Neural crest cell (in vitro differentiated cells): ENCODE measurements at regions not wholly inside any gene's neighbourhood (a gene's known extent, or its start where the extent isn't known, plus 50 kb on each side); places are given as distances from the start of the nearest gene placed in this dataset.

ENCODE experiments used
- DNase-seq: peaks from one replicate; pipeline ENCODE4 v3.0.0; 2021; ENCODE audit warnings: low read depth, mixed read lengths, low spot score
- H3K27ac Mint-ChIP-seq: one replicate; pipeline ENCODE4 v1.8.0; 2021; ENCODE audit warnings: mild to moderate bottlenecking, mixed read lengths; ENCODE audit not compliant: unreplicated experiment
- H3K27me3 Mint-ChIP-seq: 2 replicates; pipeline ENCODE4 v1.8.0; 2021; ENCODE audit warnings: low read depth, mild to moderate bottlenecking, mixed read lengths
- H3K36me3 Mint-ChIP-seq: 2 replicates; pipeline ENCODE4 v1.8.0; 2021; ENCODE audit warnings: low read depth, mild to moderate bottlenecking, mixed read lengths
- H3K4me1 Mint-ChIP-seq: 2 replicates; pipeline ENCODE4 v1.8.0; 2021; ENCODE audit warnings: mixed read lengths
- H3K4me3 Mint-ChIP-seq: one replicate; pipeline ENCODE4 v1.8.0; 2021; ENCODE audit warnings: mild to moderate bottlenecking, mixed read lengths
- H3K9me3 Mint-ChIP-seq: 2 replicates; pipeline ENCODE4 v1.8.0; 2021; ENCODE audit warnings: mixed read lengths
- TF ChIP-seq, protein P1 (sequence below): fragments of 200-600 bp; sonication (generic); conservative IDR thresholded peaks from 2 replicates; pipeline ENCODE4 v1.5.0; 2021; ENCODE audit warnings: antibody characterized with exemption, mild to moderate bottlenecking

DNA sequence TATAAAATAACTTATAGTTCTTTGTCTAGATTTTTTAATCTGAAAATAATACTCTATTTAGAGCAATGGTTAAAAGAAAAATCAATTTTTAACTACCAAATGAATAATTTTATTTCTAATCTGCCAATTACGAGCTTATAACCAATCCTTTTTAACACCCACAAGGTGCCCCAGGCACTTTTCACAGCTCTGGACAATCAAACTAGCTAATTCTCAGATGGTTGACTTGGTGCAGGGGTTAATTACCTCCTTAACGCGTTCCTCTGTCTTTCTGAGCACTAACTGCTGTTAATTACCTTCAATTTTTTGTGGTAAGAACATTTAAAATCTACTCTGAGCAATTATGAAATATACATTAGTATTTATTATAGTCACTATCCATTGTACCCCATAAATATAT, 109.6 kb upstream of the PJA2 start:
- peaks cover 5% of the 10 kb centered on the region for H3K9me3 Mint-ChIP-seq
- no peaks in the 10 kb centered on the region for H3K4me1 Mint-ChIP-seq
- DNase-seq: no peak
- H3K4me3 Mint-ChIP-seq: no peak overlapping the region
- H3K27me3 Mint-ChIP-seq: no peaks in the 10 kb centered on the region
- no peak overlapping the region for H3K27ac Mint-ChIP-seq
- TF ChIP-seq, protein P1, sequence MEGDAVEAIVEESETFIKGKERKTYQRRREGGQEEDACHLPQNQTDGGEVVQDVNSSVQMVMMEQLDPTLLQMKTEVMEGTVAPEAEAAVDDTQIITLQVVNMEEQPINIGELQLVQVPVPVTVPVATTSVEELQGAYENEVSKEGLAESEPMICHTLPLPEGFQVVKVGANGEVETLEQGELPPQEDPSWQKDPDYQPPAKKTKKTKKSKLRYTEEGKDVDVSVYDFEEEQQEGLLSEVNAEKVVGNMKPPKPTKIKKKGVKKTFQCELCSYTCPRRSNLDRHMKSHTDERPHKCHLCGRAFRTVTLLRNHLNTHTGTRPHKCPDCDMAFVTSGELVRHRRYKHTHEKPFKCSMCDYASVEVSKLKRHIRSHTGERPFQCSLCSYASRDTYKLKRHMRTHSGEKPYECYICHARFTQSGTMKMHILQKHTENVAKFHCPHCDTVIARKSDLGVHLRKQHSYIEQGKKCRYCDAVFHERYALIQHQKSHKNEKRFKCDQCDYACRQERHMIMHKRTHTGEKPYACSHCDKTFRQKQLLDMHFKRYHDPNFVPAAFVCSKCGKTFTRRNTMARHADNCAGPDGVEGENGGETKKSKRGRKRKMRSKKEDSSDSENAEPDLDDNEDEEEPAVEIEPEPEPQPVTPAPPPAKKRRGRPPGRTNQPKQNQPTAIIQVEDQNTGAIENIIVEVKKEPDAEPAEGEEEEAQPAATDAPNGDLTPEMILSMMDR: no peak
- H3K36me3 Mint-ChIP-seq: no peaks in the 10 kb centered on the region

DNA sequence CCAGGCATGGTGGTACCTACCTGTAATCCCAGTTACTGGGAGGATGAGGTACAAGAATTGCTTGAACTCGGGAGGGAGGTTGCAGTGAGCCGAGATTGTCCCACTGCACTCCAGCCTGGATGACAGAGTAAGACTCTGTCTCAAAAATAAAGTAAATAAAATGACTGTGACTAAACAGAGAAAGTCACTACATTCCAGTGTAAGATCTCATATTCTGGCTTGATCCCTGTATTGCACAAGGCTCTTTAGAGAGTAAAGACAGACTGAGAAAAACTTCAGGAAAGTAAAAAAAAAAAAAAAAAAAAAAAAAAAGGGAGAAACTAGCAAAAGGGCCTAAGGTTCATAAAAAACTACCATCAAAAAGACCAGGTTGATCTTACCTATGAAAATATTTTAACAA, 106.6 kb upstream of the PJA2 start:
- no peaks in the 10 kb centered on the region for H3K4me1 Mint-ChIP-seq
- H3K9me3 Mint-ChIP-seq: peaks cover 5% of the 10 kb centered on the region
- H3K27me3 Mint-ChIP-seq: no peaks in the 10 kb centered on the region
- DNase-seq: no peak
- no peaks in the 10 kb centered on the region for H3K36me3 Mint-ChIP-seq
- TF ChIP-seq, protein P1: no peak
- no peak overlapping the region for H3K27ac Mint-ChIP-seq
- no peak overlapping the region for H3K4me3 Mint-ChIP-seq

DNA sequence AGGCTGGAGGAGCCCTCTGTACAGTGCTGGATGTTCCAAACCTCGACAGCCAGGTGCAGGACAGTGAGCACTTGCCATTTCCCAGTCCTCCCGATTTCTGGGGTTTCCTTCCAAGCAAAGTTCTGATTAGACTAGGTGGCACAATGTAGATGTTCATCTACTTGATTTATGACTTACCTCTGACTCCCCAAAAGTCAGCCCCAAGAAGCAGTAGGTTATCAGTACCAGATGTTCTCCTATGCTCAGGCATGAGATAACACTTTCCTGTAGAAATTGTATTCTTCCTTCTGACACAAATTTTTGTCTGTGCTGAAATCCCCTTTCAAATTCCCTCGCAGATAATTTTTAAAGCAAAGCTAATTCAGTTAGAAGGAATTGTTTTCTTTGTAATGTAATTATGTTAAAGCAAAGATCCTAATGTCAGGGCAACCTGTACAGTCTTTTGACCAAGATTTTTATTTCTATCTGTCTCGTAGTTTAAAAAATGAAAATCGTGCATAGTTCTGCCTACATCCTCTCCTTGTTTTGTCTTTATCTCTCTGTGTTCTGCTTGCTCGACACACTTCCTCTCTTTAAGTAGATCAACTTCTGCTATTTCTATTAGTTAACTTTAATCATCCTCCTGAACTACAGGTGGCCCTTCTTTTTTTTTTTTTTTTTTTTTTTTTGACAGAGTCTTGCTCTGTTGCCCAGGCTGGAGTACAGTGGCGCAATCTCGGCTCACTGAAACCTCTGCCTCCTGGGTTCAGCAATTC, 102.4 kb upstream of the PJA2 start:
- no peaks in the 10 kb centered on the region for H3K27me3 Mint-ChIP-seq

DNA sequence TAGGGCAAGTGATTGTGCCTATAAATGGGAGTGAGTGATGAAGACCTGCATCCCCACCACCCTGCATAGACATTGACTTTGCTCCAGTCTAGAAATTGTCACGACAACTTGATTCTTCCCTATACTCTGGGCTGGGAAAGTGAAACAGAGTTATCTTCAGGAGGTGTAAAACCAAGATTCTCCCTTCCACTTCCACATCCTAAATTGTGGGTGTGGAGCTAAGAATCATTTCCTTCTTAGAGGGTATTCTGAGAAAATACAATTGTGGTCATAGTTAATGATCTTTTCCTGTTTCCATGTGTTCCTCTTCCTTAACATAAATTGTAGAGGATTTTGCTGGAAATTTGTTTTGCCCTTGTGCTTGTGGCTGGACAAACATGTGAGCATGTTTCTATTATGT, 96.8 kb upstream of the PJA2 start:
- Mint-ChIP-seq H3K27ac (no peak overlapping the region), H3K9me3 (no peaks in the 10 kb centered on the region), H3K27me3 (no peaks in the 10 kb centered on the region), H3K4me3 (no peak overlapping the region), H3K36me3 (no peaks in the 10 kb centered on the region), H3K4me1 (peaks cover 4% of the 10 kb centered on the region)
- no peak for DNase-seq
- TF ChIP-seq, protein P1: no peak

More for the DNA sequence above, 102.4 kb upstream of the PJA2 start:
- Mint-ChIP-seq H3K4me3 (no peak overlapping the region), H3K9me3 (peaks cover 2% of the 10 kb centered on the region), H3K4me1 (peaks cover 4% of the 10 kb centered on the region), H3K27ac (no peak overlapping the region), H3K36me3 (no peaks in the 10 kb centered on the region)
- DNase-seq: no peak
- TF ChIP-seq, protein P1: no peak

DNA sequence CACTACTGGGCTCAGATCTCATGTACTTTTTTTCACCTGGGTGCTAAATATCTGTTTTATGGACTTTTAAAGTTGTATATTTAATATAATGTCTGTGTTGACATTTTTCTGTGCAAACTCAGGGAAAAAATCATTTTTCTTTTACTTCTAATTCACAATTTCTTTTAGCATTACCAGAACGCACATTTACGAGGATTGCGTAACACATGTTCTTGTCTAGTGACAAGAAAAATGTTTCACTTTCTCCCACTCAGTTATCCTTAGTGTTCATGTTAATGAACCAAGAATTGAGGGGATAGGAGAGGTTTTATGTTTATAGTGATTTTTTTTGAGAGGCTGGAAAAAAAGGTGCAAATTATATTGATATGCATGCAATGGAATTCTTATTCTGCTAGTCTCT, 86.3 kb upstream of the PJA2 start:
- Mint-ChIP-seq H3K9me3 (no peaks in the 10 kb centered on the region), H3K4me1 (no peaks in the 10 kb centered on the region), H3K4me3 (no peak overlapping the region), H3K27me3 (no peaks in the 10 kb centered on the region), H3K27ac (no peak overlapping the region), H3K36me3 (no peaks in the 10 kb centered on the region)
- TF ChIP-seq, protein P1: no peak
- DNase-seq: no peak
